ENCODE measurements at regions not wholly inside any gene's neighbourhood (a gene's known extent, or its start where the extent isn't known, plus 50 kb on each side); places are given as distances from the start of the nearest gene placed in this dataset.

DNA sequence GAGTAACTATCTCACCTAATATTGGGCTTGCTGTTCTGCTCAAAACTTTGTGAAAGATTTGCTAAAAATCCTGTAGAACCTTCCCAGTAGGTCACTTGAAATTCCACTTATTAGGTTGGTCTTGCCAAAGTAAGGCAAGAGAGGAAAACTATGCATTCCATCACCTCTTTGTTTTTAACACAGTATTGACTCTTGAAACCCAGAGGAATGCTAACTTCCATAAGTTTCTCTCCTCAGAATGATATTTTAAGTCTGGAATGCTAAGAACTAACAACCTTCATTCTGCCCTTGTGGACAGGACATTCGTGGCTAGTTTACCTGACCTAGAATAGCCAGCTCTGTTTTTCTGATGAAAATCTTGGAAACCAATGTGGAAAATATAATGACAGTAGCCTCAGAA lies 154.5 kb downstream of the TMCO5A start:
- TF ChIP-seq POLR2A (IDR thresholded peaks at IDR 0.05; ENCODE audit: extremely low read depth, insufficient read length) = no peak
- TF ChIP-seq, protein P1, sequence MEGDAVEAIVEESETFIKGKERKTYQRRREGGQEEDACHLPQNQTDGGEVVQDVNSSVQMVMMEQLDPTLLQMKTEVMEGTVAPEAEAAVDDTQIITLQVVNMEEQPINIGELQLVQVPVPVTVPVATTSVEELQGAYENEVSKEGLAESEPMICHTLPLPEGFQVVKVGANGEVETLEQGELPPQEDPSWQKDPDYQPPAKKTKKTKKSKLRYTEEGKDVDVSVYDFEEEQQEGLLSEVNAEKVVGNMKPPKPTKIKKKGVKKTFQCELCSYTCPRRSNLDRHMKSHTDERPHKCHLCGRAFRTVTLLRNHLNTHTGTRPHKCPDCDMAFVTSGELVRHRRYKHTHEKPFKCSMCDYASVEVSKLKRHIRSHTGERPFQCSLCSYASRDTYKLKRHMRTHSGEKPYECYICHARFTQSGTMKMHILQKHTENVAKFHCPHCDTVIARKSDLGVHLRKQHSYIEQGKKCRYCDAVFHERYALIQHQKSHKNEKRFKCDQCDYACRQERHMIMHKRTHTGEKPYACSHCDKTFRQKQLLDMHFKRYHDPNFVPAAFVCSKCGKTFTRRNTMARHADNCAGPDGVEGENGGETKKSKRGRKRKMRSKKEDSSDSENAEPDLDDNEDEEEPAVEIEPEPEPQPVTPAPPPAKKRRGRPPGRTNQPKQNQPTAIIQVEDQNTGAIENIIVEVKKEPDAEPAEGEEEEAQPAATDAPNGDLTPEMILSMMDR (IDR thresholded peaks at IDR 0.05; ENCODE audit: low read depth, low read length) = no peak
- TF ChIP-seq, protein P2, sequence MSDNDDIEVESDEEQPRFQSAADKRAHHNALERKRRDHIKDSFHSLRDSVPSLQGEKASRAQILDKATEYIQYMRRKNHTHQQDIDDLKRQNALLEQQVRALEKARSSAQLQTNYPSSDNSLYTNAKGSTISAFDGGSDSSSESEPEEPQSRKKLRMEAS (IDR thresholded peaks at IDR 0.05; ENCODE audit: low read depth, low read length) = no peak
- no peak for TF ChIP-seq MYC (IDR thresholded peaks at IDR 0.05; ENCODE audit: low read depth, low read length)

Measured in NB4 (cell line).